NCI-H2227 treated with DMSO at 0.1 percent for 48 hours (cell line): ENCODE measurements at regions not wholly inside any gene's neighbourhood (a gene's known extent, or its start where the extent isn't known, plus 50 kb on each side); places are given as distances from the start of the nearest gene placed in this dataset.

Source experiments
- DNase-seq: peaks from one replicate; lab custom pipeline; 2025; lab: John Stamatoyannopoulos, UW

- DNase-seq = no peak
Observed at GRCh38 chr12:41762691-41763090, 382.0 kb downstream of the GXYLT1 start.

- no peak for DNase-seq
Observed at GRCh38 chr12:41745593-41745992, 399.1 kb downstream of the GXYLT1 start.

- DNase-seq = no peak
Observed at GRCh38 chr12:41743835-41744234, 400.8 kb downstream of the GXYLT1 start.

GRCh38 chr12:41739066-41739465, 405.6 kb downstream of the GXYLT1 start:
- no peak for DNase-seq

GRCh38 chr12:41737423-41737822, 407.3 kb downstream of the GXYLT1 start:
- DNase-seq = no peak

- no peak for DNase-seq
Observed at GRCh38 chr12:41736436-41736835, 408.2 kb downstream of the GXYLT1 start.

GRCh38 chr12:41731691-41732090, 413.0 kb downstream of the GXYLT1 start:
- no peak for DNase-seq

GRCh38 chr12:41731061-41731460, 413.6 kb downstream of the GXYLT1 start:
- DNase-seq = no peak

- no peak for DNase-seq
Observed at GRCh38 chr12:41724216-41724615, 420.5 kb downstream of the GXYLT1 start.

- DNase-seq = no peak
Observed at GRCh38 chr12:41719214-41719613, 425.5 kb downstream of the GXYLT1 start.

- DNase-seq = no peak
Observed at GRCh38 chr12:41715256-41715655, 429.4 kb downstream of the GXYLT1 start.

GRCh38 chr12:41709463-41710285, 435.0 kb downstream of the GXYLT1 start:
- DNase-seq = no peak

GRCh38 chr12:41709012-41709411, 435.7 kb downstream of the GXYLT1 start:
- no peak for DNase-seq

GRCh38 chr12:41706376-41706775, 438.3 kb downstream of the GXYLT1 start:
- no peak for DNase-seq

GRCh38 chr12:41701943-41702601, 442.6 kb downstream of the GXYLT1 start:
- no peak for DNase-seq

GRCh38 chr12:41700940-41701339, 443.7 kb downstream of the GXYLT1 start:
- no peak for DNase-seq

- DNase-seq = no peak
Observed at GRCh38 chr12:41699658-41700057, 445.0 kb downstream of the GXYLT1 start.

GRCh38 chr12:41697161-41697560, 447.5 kb downstream of the GXYLT1 start:
- no peak for DNase-seq

- DNase-seq = no peak
Observed at GRCh38 chr12:41684997-41685396, 459.7 kb downstream of the GXYLT1 start.

GRCh38 chr12:41683513-41684240, 461.0 kb downstream of the GXYLT1 start:
- DNase-seq = no peak

- DNase-seq = no peak
Observed at GRCh38 chr12:41683023-41683422, 461.7 kb downstream of the GXYLT1 start.

GRCh38 chr12:41681898-41682297, 462.8 kb downstream of the GXYLT1 start:
- no peak for DNase-seq

- no peak for DNase-seq
Observed at GRCh38 chr12:41680155-41680554, 464.5 kb downstream of the GXYLT1 start.
